WTC11 (cell line): ENCODE measurements at regions not wholly inside any gene's neighbourhood (a gene's known extent, or its start where the extent isn't known, plus 50 kb on each side); places are given as distances from the start of the nearest gene placed in this dataset.

Experiments used
- ATAC-seq: fragments of 200-7000 bp; cut with Tn5 transposase; 2 replicates; pipeline ENCODE4 v1.10.0; 2021; ENCODE audit warnings: mild to moderate bottlenecking, moderate library complexity
- CTCF ChIA-PET: fragments of 300-600 bp; sonication (Branson Sonifier 250); formaldehyde crosslinking; loops from one replicate; lab custom pipeline; 2021; ENCODE audit warnings: antibody characterized with exemption; lab: Charles Lee
- POLR2A ChIA-PET: fragments of 350-600 bp; sonication (Branson Sonifier 250); formaldehyde crosslinking; loops from one replicate; lab custom pipeline; 2021; ENCODE audit warnings: antibody characterized with exemption; lab: Charles Lee
- DNase-seq: peaks from one replicate; pipeline ENCODE4 v3.0.0; 2021; ENCODE audit warnings: low spot score
- H3K27ac Mint-ChIP-seq: 2 replicates; pipeline ENCODE4 v1.8.0; 2021; ENCODE audit warnings: mixed read lengths
- H3K27me3 Mint-ChIP-seq: 2 replicates; pipeline ENCODE4 v1.8.0; 2021; ENCODE audit warnings: low read depth, mild to moderate bottlenecking, moderate library complexity, mixed read lengths
- H3K36me3 Mint-ChIP-seq: 2 replicates; pipeline ENCODE4 v1.8.0; 2021; ENCODE audit warnings: mixed read lengths
- H3K4me1 Mint-ChIP-seq: 2 replicates; pipeline ENCODE4 v1.8.0; 2022; ENCODE audit warnings: mixed read lengths
- H3K4me3 Mint-ChIP-seq: 2 replicates; pipeline ENCODE4 v1.8.0; 2021; ENCODE audit warnings: mild to moderate bottlenecking, moderate library complexity, mixed read lengths
- H3K9me3 Mint-ChIP-seq: 2 replicates; pipeline ENCODE4 v1.8.0; 2021; ENCODE audit warnings: mixed read lengths
- ATF3 ChIP-seq: sonication (generic); formaldehyde crosslinking; conservative IDR thresholded peaks from 2 replicates; pipeline ENCODE4 v1.8.1; 2022; ENCODE audit warnings: mild to moderate bottlenecking, missing genetic modification reagents
- CREM ChIP-seq: sonication (generic); formaldehyde crosslinking; IDR thresholded peaks from 2 replicates; pipeline ENCODE4 v1.8.1; 2022; ENCODE audit warnings: mild to moderate bottlenecking, missing genetic modification reagents, moderate library complexity
- E2F1 ChIP-seq: sonication (generic); formaldehyde crosslinking; IDR thresholded peaks from 2 replicates; pipeline ENCODE4 v1.8.0; 2022; ENCODE audit warnings: mild to moderate bottlenecking, missing genetic modification reagents
- E2F4 ChIP-seq: sonication (generic); formaldehyde crosslinking; IDR thresholded peaks from 2 replicates; pipeline ENCODE4 v1.8.1; 2022; ENCODE audit warnings: low read depth, mild to moderate bottlenecking, moderate library complexity, missing genetic modification reagents, borderline replicate concordance
- FOXP4 ChIP-seq: sonication (generic); formaldehyde crosslinking; IDR thresholded peaks from 2 replicates; pipeline ENCODE4 v1.8.0; 2022; ENCODE audit warnings: mild to moderate bottlenecking, missing genetic modification reagents
- IRF2 ChIP-seq: sonication (generic); formaldehyde crosslinking; IDR thresholded peaks from 2 replicates; pipeline ENCODE4 v1.8.0; 2022; ENCODE audit warnings: low read depth, missing genetic modification reagents, borderline replicate concordance
- JAZF1 ChIP-seq: fragments of 250-450 bp; sonication (Bioruptor Pico); IDR thresholded peaks from 2 replicates; pipeline ENCODE4 v1.9.0; 2021; ENCODE audit warnings: moderate library complexity, mild to moderate bottlenecking, inconsistent platforms
- KAT7 ChIP-seq: sonication (generic); formaldehyde crosslinking; IDR thresholded peaks from 2 replicates; pipeline ENCODE4 v1.8.1; 2023; ENCODE audit warnings: missing genetic modification reagents, mild to moderate bottlenecking, borderline replicate concordance
- MLX ChIP-seq: sonication (generic); formaldehyde crosslinking; IDR thresholded peaks from 2 replicates; pipeline ENCODE4 v1.8.1; 2023; ENCODE audit warnings: mild to moderate bottlenecking, missing genetic modification reagents, moderate library complexity
- NFYB ChIP-seq: sonication (generic); formaldehyde crosslinking; conservative IDR thresholded peaks from 2 replicates; pipeline ENCODE4 v1.8.0; 2022; ENCODE audit warnings: low read depth, missing genetic modification reagents
- NR2C2 ChIP-seq: sonication (generic); formaldehyde crosslinking; IDR thresholded peaks from 2 replicates; pipeline ENCODE4 v1.8.0; 2022; ENCODE audit warnings: mild to moderate bottlenecking, missing genetic modification reagents
- OVOL2 ChIP-seq: fragments of 250-450 bp; sonication (Bioruptor Pico); IDR thresholded peaks from 2 replicates; pipeline ENCODE4 v1.9.0; 2021; ENCODE audit warnings: mild to moderate bottlenecking, borderline replicate concordance
- SMAD3 ChIP-seq: sonication (generic); formaldehyde crosslinking; IDR thresholded peaks from 2 replicates; pipeline ENCODE4 v1.8.0; 2022; ENCODE audit warnings: missing genetic modification reagents, mild to moderate bottlenecking, borderline replicate concordance
- TEAD1 ChIP-seq: sonication (generic); formaldehyde crosslinking; IDR thresholded peaks from 2 replicates; pipeline ENCODE4 v1.8.0; 2022; ENCODE audit warnings: mild to moderate bottlenecking, missing genetic modification reagents
- TEAD4 ChIP-seq: sonication (generic); formaldehyde crosslinking; IDR thresholded peaks from 2 replicates; pipeline ENCODE4 v1.8.0; 2022; ENCODE audit warnings: mild to moderate bottlenecking, missing genetic modification reagents
- TP53 ChIP-seq: sonication (generic); formaldehyde crosslinking; IDR thresholded peaks from 2 replicates; pipeline ENCODE4 v1.8.1; 2023; ENCODE audit warnings: mild to moderate bottlenecking, missing genetic modification reagents
- ZBTB43 ChIP-seq: sonication (generic); formaldehyde crosslinking; IDR thresholded peaks from 2 replicates; pipeline ENCODE4 v1.8.1; 2023; ENCODE audit warnings: mild to moderate bottlenecking, missing genetic modification reagents
- ZNF281 ChIP-seq: sonication (generic); formaldehyde crosslinking; IDR thresholded peaks from 2 replicates; pipeline ENCODE4 v1.8.0; 2023; ENCODE audit warnings: mild to moderate bottlenecking, missing genetic modification reagents
- ZNF317 ChIP-seq: sonication (generic); formaldehyde crosslinking; IDR thresholded peaks from 2 replicates; pipeline ENCODE4 v1.8.1; 2023; ENCODE audit warnings: low read depth, mild to moderate bottlenecking, moderate library complexity, missing genetic modification reagents, borderline replicate concordance

- TF ChIP-seq FOXP4 (no peak), ZBTB43 (CRISPR knock-in tag) (no peak)
Observed at GRCh38 chr7:25529320-25529719, 301.0 kb upstream of the NPVF start (continued).

- Mint-ChIP-seq H3K36me3 (no peaks in the 10 kb centered on the region), H3K27me3 (no peaks in the 10 kb centered on the region; the same call in 1 of the 2 replicates), H3K4me3 (no peak overlapping the region), H3K27ac (no peak overlapping the region), H3K4me1 (0 out of 2 replicates have a peak, but pooled peaks cover 5% of the 10 kb centered on the region)
- ATAC-seq: no peak
- POLR2A ChIA-PET: no interaction called here
- TF ChIP-seq E2F4 (CRISPR knock-in tag) (no peak), TP53 (CRISPR knock-in tag) (no peak), KAT7 (no peak), MLX (CRISPR knock-in tag) (no peak), TEAD1 (CRISPR knock-in tag) (no peak), OVOL2 (CRISPR knock-in tag) (no peak), E2F1 (no peak), CREM (CRISPR knock-in tag) (no peak), NFYB (CRISPR knock-in tag) (no peak), TEAD4 (CRISPR knock-in tag) (no peak), SMAD3 (no peak), IRF2 (no peak), ZNF317 (CRISPR knock-in tag) (no peak), ATF3 (CRISPR knock-in tag) (no peak)
- TF ChIP-seq, all 79 proteins: peak for 0
- no peak for DNase-seq
- 0 out of 2 replicates have a peak, but pooled peaks cover 4% of the 10 kb centered on the region for H3K9me3 Mint-ChIP-seq
- CTCF ChIA-PET: no interaction called here
Observed at GRCh38 chr7:25536851-25537250, 308.6 kb upstream of the NPVF start.

- Mint-ChIP-seq H3K4me1 (0 out of 2 replicates have a peak, but pooled peaks cover 5% of the 10 kb centered on the region), H3K27me3 (no peaks in the 10 kb centered on the region), H3K27ac (no peak overlapping the region), H3K9me3 (0 out of 2 replicates have a peak, but pooled peaks cover 4% of the 10 kb centered on the region), H3K4me3 (no peak overlapping the region), H3K36me3 (no peaks in the 10 kb centered on the region)
- POLR2A ChIA-PET: no interaction called here
- DNase-seq: no peak
- no peak for ATAC-seq
- CTCF ChIA-PET: interaction anchor here (0.8 kb wide), 1 partner anchor 357 kb away, joined by 3 read pairs; a partner anchor contains a TSS
- TF ChIP-seq CREM (CRISPR knock-in tag): no peak
- TF ChIP-seq OVOL2 (CRISPR knock-in tag): no peak
- TF ChIP-seq TP53 (CRISPR knock-in tag): no peak
- TF ChIP-seq FOXP4: no peak
- TF ChIP-seq ZNF281 (CRISPR knock-in tag): no peak
- TF ChIP-seq NR2C2 (CRISPR knock-in tag): no peak
- no peak for TF ChIP-seq JAZF1 (CRISPR knock-in tag)
Observed at GRCh38 chr7:25537662-25538375, 309.5 kb upstream of the NPVF start.
